GM21737 (cell line): ENCODE measurements at regions not wholly inside any gene's neighbourhood (a gene's known extent, or its start where the extent isn't known, plus 50 kb on each side); places are given as distances from the start of the nearest gene placed in this dataset.
"Not testable (repeated sequence)": the region's sequence is repeated elsewhere in the genome, so short reads cannot be mapped to it uniquely, and the experiment has no call there.

Experiments
- ATAC-seq: cut with Tn5 transposase; IDR thresholded peaks from one replicate; pipeline ENCODE4 v1.9.1; 2021; ENCODE audit warnings: mild to moderate bottlenecking, moderate library complexity; ENCODE audit not compliant: unreplicated experiment

DNA sequence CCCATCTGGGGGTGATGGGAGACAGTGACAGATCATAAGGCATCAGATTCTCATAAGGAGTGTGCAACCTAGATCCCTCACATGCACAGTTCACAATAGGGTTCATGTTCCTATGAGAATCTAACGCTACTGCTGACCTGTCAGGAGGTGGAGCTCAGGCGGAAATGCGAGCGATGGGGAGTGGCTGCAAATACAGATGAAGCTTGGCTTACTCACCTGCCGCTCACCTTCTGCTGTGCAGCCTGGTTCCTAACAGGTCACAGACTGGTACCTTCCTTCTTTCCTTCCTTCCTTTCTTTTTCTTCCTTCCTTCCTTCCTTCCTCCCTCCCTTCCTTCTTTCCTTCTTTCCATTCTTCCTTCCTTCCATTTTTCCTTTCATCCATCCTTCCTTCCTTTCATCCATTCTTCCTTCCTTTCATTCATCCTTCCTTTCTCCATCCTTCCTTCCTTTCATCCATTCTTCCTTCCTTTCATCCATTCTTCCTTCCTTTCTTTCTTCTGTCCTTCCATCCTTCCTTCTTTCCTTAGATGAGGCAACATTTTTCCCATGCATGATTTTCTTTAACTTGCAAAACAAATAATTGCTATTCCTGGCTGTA lies 370.0 kb upstream of the AUTS2 start:
- ATAC-seq: no peak

DNA sequence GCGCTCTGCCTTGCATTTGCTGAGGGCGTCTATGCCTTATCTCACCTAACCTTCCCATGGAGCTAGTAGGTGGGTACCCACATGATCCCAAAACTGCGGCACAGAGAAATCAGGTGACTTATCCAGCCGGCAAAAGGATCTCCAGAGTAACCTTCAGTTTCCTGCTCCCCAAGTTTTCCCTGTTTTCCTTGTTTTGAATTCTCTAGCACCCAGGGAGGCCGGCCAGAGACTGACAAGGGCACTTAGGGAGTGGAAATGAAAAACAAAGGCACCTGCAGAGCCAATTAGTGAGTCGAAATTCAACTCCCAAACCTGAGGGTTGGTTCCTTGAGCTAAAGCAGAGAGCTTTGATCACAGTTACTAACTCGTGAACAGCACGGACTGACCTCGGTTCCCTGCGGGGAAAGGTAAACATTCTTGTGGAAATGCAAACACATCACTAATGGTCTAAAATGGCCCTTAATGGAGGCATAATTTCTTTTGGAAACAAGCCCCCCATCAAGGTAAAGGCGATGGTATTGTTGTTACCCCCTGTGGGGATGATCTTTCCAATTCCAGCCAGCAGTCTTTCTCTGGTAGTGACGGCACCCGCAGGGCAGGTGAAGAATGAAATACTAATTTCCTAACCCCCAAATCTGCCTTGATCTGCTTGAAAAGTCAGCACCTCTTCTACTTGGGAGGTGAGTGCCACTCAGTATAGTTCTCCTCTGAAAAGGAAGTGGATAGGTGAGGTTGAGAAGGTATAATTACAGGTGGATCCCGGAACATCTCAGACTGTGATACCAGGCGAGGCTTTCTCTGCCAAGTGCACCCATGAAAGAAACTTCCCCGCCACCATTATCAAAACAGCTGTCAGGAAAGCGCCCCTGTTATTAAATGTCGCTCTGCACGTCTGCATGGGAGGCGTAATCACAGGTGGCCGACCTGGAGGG lies 365.6 kb upstream of the AUTS2 start:
- ATAC-seq: no peak

DNA sequence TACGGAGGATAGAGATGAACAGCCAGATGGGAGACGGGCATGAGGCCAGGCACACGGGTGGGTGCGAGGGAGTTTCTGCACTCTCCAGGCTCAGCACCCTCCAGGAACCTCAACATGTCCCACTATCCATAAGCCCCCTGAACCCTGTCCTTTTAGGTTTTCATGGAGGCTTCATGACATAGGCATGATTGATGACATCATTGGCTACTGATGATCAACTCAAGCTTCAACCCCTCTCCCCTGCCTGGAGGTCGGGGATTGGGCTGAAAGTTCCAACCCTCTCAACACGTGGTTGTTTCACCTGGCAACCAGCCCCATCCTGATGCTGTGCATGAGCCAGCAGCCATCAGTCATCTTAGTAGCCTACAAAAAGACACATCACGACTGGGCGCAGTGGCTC lies 360.7 kb upstream of the AUTS2 start:
- ATAC-seq: no peak

DNA sequence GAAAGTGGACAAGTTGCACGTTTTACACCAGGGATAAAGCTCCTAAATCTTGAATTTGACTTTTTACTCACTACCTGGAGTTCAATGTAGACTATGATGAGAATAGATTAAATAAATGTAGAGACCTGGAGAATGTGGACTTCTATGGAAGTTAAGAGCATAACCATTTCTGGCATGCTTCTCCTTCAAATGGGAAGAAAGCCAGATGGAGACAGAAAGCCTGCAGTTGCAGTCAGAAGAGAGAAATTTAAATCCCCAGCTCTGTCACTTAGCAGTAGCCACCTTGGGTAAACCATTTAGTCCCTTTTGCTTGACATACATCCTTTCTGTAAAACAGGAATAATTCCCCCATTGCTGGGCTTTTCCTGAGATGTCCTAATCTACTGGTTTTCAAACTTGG lies 355.3 kb upstream of the AUTS2 start:
- no peak for ATAC-seq

DNA sequence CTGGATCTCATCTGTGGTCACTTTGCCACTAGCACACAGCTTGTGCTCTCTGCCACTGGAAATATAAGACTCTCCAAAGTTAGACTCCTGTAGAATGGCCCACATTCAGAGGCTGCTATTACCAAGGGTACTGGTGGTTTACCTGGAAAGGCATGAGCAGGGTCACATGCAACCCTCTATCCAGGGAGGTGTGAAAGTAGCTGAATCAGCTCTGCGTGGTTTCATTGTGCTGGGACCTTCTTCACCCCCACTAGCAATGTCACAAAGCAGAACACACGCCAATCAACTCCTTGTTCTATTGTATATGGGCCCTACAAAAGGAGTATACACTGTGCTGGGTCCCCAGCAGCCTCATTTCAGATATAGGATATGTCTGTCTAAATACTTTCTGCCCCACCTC lies 353.6 kb upstream of the AUTS2 start:
- no peak for ATAC-seq

DNA sequence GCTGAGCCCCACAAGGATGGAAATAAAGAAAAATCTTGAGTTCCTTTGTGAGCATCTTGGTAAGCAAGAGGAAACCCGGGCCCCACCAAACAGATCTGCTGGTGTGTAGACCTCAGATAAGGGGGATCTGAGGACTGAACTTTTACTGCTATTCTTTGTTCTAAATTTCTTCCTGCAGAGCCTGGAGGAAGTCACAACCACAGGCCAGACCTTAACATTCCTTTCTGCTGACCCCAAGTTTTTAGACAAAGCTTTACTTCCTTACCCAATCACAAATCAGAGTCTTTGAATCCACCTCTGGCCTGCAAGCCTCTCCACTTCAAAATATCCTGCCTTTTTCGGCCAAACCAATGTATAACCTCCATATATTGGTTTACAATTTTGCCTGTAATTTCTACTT lies 352.6 kb upstream of the AUTS2 start:
- no peak for ATAC-seq

DNA sequence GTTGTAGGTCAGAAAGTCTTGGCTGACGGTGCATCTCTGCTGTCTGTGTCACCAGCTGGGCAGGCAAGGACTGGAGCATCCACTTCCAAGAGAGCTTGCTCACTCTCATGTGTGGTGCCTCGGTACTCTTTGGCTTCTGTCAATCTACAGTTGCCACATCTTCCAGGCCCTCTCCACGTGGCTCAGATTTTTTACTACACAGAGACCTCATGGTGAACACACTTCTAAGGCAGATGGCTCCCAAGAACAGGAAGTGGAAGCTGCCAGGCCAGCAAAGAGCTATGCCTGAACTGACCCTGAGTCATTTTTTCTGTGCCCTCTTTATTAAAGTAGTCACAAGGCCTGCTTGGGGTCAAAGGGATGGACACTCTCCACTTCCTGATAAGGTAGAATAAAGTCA lies 351.5 kb upstream of the AUTS2 start:
- no peak for ATAC-seq

DNA sequence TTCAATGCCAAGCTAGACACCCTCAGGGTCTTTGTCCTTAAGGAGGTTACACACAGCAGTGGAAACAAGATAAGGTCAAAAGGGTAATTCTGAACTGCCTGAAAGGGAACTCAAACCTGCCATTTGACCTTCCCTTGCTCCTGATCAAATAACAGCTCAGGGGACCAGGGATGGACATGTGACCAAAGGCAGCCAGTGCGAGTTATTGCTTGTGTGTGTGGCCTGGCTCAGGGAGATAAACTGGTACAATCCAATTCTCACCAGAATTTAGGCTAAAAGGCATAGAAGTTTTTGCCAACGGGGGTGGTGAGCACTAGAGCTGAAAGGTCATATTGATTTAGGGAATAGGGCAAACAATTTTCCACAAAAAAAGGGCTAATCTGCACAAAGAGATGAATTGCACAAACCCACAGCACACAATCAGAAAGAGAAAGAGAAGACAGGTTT lies 349.9 kb upstream of the AUTS2 start:
- not testable (repeated sequence) for ATAC-seq

DNA sequence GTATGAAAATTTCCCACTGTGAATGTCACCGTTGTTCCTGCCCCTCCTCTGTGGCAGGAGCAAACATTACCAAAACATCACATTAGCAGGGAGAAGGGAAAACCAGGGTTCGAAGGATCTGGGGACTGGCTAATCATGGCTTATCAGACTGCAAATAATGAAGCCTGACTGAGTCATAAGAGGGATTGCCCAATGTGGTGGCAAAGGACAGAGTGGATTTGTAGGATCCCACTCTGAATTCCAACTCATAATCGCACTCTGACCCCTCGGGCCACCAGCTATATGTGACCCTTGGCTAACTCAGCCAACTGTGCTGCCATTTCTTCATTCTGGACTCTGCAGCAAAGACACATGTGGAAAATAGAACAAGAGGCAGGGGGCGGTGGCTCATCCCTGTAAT lies 347.3 kb upstream of the AUTS2 start:
- no peak for ATAC-seq

DNA sequence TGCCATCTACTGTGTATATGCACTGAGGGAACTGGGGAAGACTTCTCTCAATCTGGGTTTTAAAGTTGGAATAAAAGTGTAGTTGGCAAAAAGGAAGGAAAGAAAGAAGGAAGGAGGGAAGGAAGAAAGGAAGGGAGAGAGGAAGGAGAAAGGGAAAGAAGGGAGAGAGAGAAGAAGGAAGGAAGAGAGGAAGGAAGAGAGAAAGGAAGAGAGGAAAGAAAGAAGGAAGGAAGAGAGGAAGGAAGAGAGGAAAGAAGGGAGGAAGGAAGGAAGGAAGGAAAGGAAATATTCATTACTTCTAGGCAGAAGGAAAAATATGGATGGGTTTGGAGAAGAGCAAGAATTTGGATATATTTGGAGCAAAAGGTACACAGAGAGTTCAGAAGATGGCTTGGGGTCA lies 343.6 kb upstream of the AUTS2 start:
- ATAC-seq: no peak

DNA sequence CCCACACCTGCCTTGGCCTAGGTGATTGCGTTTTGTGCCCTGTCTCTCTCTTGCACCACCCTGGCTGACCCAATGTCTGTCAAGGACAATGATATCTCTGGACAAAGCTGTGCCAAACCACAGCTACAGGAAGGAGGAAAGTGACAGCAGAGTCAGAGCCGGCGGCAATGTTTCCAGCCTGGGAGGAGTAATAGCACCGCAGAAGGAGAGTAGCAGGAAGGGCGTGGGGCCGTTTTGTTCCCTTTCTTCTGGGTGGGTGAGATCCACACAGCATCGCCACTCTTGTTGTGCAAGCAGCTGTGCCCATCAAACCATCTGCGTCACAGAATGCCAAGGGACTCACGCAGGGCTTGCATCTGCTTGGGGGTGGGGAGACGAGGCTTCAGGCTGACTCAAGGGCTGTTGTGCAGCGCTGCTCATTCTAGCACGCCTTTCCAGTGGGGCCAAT lies 341.6 kb upstream of the AUTS2 start:
- no peak for ATAC-seq

DNA sequence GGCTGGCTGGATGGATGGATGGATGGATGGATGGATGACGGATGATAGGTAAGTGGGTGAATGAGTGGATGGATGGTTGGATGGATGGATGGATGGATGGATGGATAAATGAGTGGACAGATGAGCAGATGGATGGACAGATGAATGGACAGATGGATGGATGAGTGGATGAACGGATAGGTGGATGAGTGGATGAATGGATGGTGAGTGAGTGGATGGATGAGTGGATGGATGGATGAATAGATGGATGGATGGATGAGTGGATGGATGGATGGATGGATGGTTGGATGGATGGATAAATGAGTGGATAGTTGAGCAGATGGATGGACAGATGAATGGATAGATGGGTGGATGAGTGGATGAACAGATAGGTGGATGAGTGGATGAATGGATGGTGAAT lies 340.7 kb upstream of the AUTS2 start:
- no peak for ATAC-seq

DNA sequence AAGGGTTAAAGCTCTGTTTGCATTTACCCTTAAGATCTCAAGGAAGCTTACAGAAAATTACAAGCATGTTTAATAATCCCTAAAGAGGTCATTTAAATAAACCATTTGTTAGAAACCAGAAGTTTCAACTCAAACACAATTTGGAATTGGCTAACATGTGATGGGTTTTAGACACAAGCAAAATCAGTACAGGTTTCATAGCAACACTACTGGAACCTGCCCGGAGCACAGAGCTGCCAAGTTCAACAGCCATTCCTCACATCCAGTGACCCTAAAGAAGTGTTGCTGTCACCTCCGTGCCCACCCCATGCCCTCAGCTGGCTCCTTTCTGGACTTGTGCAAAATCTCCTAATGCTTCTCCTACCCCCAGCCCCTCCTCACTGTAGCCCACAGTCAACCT lies 338.8 kb upstream of the AUTS2 start:
- ATAC-seq: no peak

DNA sequence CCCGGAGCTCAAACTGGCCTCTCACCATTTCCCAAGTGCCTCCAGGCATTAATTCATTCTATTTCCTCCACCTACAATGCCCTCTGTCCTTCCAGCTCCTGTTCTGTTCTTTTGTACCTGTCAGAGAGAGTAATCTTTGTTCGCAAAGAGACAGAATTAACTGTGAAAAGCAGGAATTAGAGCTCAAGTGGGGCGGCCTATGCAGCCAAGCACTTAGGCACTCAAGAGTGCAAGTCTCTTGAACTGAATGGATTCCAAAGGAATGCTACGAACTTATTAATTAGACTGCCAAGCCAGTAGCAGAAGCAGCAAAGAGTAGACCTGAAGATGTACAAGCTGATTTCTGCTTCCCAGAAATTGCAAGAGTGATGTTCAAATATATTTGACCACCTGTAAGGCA lies 338.3 kb upstream of the AUTS2 start:
- no peak for ATAC-seq

DNA sequence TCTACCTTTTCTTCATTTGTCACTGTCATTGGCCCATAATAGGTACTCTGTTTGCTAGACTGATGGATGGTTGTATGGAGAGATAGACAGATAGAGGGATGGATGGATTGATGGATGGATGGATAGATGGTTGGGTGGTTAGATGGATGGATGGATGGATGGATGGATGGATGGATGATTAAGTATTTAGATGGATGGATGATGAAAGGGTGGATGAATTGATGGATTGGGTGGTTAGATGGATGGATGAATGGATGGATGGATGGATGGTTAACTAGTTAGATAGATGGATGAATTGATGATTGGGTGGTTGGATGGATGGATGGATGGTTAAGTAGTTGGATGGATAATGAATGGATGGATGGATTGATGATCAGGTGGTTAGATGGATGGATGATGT lies 334.7 kb upstream of the AUTS2 start:
- ATAC-seq: no peak

DNA sequence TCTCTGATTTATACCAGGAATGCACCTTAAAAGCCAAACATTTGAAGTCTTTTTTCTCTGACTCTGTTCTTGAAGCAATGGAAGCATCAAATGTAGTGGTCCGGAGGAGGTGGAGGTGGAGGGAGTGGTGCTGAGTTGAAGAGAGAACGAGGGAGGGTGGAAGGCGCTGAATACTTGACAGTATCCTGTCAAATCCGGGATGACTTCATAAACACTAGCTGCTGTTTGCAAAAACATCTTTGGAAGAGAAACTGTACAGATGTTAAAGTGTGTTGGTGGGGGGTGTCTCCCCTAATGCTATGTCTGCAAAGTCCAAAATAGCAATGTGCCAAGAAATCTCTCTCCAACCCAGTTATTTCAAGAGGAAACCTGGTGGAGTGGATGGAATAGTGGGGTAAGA lies 328.5 kb upstream of the AUTS2 start:
- no peak for ATAC-seq

DNA sequence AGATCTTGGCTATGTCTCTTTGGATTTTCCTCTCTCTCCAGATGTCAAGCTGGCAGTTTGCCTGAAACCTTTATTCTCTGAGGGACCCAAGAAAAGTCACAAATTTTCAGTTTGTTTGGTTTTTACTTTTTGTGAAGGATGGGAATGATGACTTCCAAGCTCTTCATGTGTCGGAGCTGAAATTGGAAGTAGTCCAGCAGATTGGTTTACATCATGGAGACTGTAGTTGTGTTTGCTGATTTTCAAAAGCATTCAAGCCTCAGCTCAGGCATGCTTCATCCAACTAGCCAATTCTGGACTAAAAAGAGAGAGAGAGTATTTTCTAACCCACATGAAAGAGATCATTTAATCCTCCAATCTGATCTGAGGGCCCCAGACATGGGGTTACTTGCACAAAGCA lies 326.2 kb upstream of the AUTS2 start:
- no peak for ATAC-seq

DNA sequence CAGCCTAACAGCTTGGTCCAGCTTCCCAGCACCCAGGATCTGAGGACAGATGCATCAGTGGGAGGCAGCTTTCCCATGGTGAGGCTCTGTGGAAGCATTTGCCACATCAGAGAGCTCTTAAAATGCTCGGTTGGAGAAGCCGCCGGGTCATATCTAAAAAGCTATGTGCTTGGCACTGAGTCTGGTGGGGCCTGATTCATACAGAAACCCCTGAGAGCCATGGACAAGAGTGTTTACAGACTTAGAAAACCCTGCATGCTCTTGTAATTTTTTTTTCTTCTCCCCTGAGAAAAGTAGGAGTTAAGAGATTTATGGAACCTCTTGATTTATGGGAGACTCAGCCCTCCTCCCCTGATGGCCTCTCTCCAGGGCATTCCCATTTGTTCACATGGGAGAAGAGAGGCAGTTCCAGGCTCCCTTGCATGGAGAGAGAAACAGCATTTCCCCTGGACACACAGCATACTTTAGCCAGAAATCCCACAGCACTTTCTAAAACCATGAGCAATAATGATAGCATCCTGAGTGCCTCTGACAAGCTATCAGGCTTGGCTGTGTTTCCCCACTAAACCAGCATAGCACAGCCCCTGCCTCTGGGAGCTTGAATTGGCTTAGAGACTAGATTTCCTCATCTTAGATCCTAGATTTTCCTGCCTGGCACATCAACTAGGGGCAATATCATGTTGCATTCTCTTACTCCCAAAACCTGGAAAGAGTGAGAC lies 322.1 kb upstream of the AUTS2 start:
- no peak for ATAC-seq

DNA sequence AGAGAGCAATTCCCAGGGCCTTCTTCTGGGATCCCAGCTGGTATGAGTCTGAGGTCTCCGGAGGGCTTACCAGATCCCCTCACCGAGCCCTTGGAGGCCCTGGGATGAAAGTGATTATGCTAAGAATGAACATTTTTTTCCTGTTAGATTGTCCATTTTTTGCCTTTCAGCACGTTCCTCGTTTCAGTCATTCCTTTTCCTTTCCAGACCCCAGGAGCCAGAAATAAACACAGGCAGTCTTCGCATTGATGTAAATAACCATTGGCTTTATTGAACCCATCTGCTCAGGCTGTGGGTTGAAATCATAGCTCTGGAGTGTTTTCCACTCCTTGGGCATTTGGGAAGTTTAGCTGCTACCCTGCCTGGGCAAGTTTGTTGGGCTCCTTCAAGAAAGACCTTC lies 320.9 kb upstream of the AUTS2 start:
- no peak for ATAC-seq

DNA sequence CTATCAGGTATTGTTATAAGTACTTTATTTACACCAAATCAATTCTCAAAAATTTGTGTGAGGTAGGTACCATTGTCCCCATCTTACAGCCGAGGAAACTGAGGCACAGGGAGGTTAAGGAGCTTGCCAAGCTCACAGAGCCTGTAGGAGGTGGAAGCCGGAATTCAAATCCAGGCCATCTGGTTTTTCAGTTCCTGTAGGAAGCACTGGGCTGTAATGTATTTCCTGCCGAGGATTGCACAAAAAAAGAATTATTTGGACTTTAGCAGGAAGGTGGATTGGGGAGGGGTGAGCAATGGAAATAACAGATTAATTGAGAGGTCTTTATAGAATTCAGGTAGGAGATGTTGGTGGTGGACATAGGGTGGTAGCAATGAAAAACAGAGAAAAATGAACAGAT lies 315.3 kb upstream of the AUTS2 start:
- ATAC-seq: no peak

DNA sequence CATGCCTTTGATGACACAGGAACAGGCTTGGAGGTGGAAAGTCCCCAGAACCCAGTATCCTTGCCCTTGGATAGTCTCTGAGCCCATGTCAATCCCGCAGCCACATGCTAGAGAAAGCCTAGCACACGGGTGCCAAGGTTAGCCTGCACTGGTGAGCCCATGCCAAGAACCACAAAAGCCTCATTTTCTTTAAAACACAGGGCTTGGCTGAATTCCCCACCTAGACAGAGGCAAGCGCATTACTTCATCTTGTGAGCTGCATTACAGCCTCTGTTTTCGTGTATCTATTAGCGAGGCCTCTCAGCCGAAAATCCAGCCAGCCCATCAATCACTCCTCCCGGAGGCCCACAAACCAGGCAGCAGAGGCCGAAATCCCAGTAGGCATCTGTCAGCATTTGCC lies 314.9 kb upstream of the AUTS2 start:
- no peak for ATAC-seq

DNA sequence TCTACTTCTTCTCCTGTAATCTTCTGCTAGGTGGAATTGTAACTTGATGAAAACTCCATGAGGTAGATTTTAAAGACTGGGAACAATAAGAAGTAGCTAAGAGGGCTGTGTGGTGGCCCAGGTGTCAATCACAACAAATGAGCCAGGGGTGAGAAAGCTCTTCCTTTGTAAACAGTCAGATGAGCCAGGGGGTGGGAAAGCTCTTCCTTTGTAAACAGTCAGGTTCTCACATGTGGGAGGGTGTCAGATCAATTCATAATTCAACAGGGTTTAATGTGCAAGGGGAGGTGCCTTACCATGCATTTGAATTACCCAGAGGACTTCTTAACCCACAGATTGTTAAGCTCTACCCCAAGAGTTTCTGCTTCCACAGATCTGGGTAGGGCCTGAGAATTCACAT lies 312.4 kb upstream of the AUTS2 start:
- ATAC-seq: no peak
